Adipocyte (in vitro differentiated cells): ENCODE measurements at regions not wholly inside any gene's neighbourhood (a gene's known extent, or its start where the extent isn't known, plus 50 kb on each side); places are given as distances from the start of the nearest gene placed in this dataset.
A peak's percentile ranks its signal among the peaks of the same experiment; 100 is the strongest.

Experiments used
- DNase-seq: peaks from one replicate; pipeline ENCODE4 v3.0.0-alpha.2; 2015; ENCODE audit warnings: low read depth
- H3K27me3 ChIP-seq: replicated peaks from 2 replicates; pipeline ENCODE4 v1.7.0; 2013; ENCODE audit warnings: mild to moderate bottlenecking, low read length, moderate library complexity; ENCODE audit not compliant: control insufficient read depth, insufficient read depth
- H3K36me3 ChIP-seq: 2 replicates; pipeline ENCODE4 v1.7.0; 2013; ENCODE audit warnings: low read length, mild to moderate bottlenecking, moderate library complexity; ENCODE audit not compliant: control insufficient read depth, insufficient read depth, severe bottlenecking
- H3K4me1 ChIP-seq: 2 replicates; pipeline ENCODE4 v1.7.0; 2013; ENCODE audit warnings: mild to moderate bottlenecking, low read length, moderate library complexity; ENCODE audit not compliant: control insufficient read depth, insufficient read depth
- H3K4me3 ChIP-seq: 2 replicates; pipeline ENCODE4 v1.7.0; 2013; ENCODE audit warnings: mild to moderate bottlenecking, low read length, moderate library complexity
- H3K9ac ChIP-seq: 2 replicates; pipeline ENCODE4 v1.7.0; 2013; ENCODE audit warnings: mild to moderate bottlenecking, low read length, moderate library complexity
- H3K9me3 ChIP-seq: 2 replicates; pipeline ENCODE4 v1.7.0; 2013; ENCODE audit warnings: mild to moderate bottlenecking, low read length, moderate library complexity; ENCODE audit not compliant: control insufficient read depth

DNA sequence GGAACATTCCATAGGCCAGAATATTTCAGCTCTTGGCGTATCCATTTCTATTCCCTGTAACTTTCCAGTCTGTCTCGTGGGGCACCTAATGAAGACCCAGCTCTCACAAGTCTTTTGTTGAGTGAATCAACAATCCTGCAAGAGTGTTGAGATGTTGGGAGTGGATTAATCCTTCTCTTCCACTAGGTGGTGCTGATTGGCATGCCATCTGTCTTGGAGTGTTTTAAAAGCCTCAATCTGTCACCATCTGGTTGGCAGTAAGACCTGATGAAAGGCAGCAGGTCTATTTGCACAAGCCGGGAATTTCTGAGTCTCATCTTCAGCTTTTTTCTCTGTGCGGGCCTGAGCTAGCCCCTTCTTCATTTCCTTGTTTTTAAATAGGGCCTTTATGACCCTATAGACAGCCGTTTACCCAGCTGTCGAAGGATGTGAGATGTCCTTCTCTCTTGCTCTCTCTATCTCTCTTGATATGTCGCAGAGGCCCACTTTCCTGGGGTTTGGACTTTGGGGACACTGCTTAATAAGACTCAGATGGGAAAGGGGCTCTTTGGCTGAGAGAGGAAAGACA is 180.5 kb downstream of the ZNF365 start:
- Histone ChIP-seq H3K9ac (no peak overlapping the region), H3K4me1 (peaks cover 7% of the 10 kb centered on the region), H3K4me3 (no peak overlapping the region), H3K27me3 (no peaks in the 10 kb centered on the region), H3K36me3 (no peaks in the 10 kb centered on the region), H3K9me3 (no peaks in the 10 kb centered on the region)
- peak; percentile 72 for DNase-seq

GRCh38 chr10:62559481-62560200 is 185.5 kb downstream of the ZNF365 start:
- DNase-seq: no peak

DNA sequence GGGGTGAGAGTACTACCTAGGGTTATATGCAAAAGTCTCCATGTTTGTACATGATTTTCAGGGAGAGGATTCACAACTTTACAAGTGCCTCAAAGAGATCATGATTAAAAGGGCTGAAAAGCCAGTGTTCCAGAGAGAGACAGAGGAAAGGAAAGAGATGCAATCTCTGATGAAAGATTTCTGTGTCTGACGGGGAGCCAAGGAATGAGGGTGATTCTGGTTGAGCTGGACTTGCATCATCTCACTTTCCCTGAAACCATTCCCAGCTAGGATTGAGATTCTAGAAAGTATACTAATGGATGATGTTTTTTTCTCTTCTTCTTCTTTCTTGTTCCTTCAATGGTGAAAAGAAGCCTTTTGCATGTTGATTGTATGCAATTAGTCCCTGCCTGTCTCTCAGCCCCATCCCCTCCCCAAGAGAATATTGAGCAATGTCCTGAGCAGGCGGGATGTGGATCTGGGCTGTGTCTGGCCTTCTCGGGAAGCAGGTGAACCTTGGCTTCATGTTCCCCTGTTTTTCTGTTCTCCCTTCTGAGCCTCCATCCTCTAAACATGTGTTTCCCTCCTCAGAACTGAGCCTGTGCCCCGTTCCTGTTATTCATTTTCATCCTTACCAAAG is 186.1 kb downstream of the ZNF365 start:
- H3K4me1 ChIP-seq: peaks cover 61% of the 10 kb centered on the region
- peak overlapping the region; percentile 25 for H3K4me3 ChIP-seq
- DNase-seq: peak; percentile 91
- no peaks in the 10 kb centered on the region for H3K27me3 ChIP-seq
- no peaks in the 10 kb centered on the region for H3K9me3 ChIP-seq
- H3K36me3 ChIP-seq: no peaks in the 10 kb centered on the region
- peak overlapping the region; percentile 75 for H3K9ac ChIP-seq

More at GRCh38 chr10:62559481-62560200, 185.5 kb downstream of the ZNF365 start:
- H3K9ac ChIP-seq: peak overlapping the region; percentile 75
- H3K4me3 ChIP-seq: peak overlapping the region; percentile 18
- no peaks in the 10 kb centered on the region for H3K9me3 ChIP-seq
- H3K36me3 ChIP-seq: no peaks in the 10 kb centered on the region
- H3K4me1 ChIP-seq: peaks cover 54% of the 10 kb centered on the region
- no peaks in the 10 kb centered on the region for H3K27me3 ChIP-seq

DNA sequence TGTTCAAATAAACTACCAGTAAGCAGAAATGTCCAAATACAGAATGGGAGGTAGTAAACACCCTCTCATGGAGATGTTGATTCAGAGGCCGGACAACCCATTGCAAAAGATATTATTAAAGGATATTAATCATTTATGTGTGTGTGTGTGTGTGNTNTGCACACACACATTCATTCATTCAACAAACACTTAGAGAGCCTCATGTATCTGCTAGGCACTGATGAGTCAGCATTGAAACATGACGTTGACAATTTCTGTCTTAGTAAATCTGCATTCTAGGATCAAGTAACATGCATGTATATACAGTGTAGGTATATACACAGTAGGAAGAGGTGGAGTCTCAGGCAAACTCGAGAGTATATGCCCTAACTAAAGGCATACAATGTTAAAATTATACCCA is 187.0 kb downstream of the ZNF365 start:
- H3K4me1 ChIP-seq: peaks cover 61% of the 10 kb centered on the region
- H3K9ac ChIP-seq: no peak overlapping the region
- no peaks in the 10 kb centered on the region for H3K27me3 ChIP-seq
- no peaks in the 10 kb centered on the region for H3K9me3 ChIP-seq
- no peak overlapping the region for H3K4me3 ChIP-seq
- no peaks in the 10 kb centered on the region for H3K36me3 ChIP-seq
- no peak for DNase-seq

- peaks cover 61% of the 10 kb centered on the region for H3K4me1 ChIP-seq
- H3K36me3 ChIP-seq: no peaks in the 10 kb centered on the region
- no peak overlapping the region for H3K4me3 ChIP-seq
- no peaks in the 10 kb centered on the region for H3K9me3 ChIP-seq
- H3K9ac ChIP-seq: no peak overlapping the region
- DNase-seq: no peak
- H3K27me3 ChIP-seq: no peaks in the 10 kb centered on the region
Observed at GRCh38 chr10:62562101-62562500, 187.9 kb downstream of the ZNF365 start.

- no peak for DNase-seq
Observed at GRCh38 chr10:62562795-62563194, 188.6 kb downstream of the ZNF365 start.

DNA sequence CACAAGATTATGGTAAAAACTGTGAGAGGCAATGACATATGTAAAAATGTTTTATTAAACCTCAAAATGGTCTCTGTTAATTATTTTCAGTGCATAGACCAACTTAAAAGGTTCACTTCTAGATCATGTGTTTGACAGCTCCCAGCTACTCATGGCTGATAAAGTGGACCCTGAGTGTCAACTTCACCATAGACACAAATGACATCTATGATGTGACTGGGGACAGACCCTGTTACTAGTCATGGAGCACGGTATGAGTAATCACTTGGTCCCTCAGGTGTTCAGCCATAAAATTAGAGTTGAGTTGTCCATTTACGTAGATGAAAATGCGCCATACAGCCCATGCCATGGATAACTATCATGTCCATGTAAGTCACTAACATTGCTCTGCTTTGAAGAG is 199.8 kb downstream of the ZNF365 start:
- no peak for DNase-seq
- no peak overlapping the region for H3K9ac ChIP-seq
- peaks cover 15% of the 10 kb centered on the region for H3K4me1 ChIP-seq
- H3K36me3 ChIP-seq: no peaks in the 10 kb centered on the region
- H3K4me3 ChIP-seq: no peak overlapping the region
- H3K9me3 ChIP-seq: no peaks in the 10 kb centered on the region
- no peaks in the 10 kb centered on the region for H3K27me3 ChIP-seq

More at GRCh38 chr10:62562795-62563194, 188.6 kb downstream of the ZNF365 start:
- H3K27me3 ChIP-seq: no peaks in the 10 kb centered on the region
- no peak overlapping the region for H3K9ac ChIP-seq
- H3K36me3 ChIP-seq: no peaks in the 10 kb centered on the region
- no peaks in the 10 kb centered on the region for H3K9me3 ChIP-seq
- H3K4me1 ChIP-seq: peaks cover 61% of the 10 kb centered on the region
- H3K4me3 ChIP-seq: no peak overlapping the region

DNA sequence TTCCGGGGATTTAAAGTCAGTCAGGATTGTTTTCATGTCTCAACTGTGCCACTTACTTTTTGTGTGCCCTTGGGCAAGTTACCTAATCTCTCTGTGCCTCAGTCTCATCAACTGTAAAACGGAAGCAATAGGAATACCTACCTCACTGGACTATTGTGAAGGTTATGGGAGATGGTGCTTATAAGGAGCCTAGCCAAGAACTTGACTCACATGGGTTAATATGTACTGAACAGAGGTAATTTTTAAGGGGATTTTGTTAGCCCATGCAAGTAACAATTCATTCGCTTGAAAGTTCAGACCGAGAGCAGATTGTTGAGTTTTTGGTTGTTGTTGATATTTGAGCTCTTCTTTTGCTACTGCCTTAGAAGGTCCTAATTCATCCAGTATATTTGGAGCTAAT is 202.9 kb downstream of the ZNF365 start:
- Histone ChIP-seq H3K9ac (no peak overlapping the region), H3K27me3 (no peaks in the 10 kb centered on the region), H3K9me3 (no peaks in the 10 kb centered on the region), H3K36me3 (no peaks in the 10 kb centered on the region), H3K4me1 (peaks cover 42% of the 10 kb centered on the region), H3K4me3 (no peak overlapping the region)
- DNase-seq: no peak

DNA sequence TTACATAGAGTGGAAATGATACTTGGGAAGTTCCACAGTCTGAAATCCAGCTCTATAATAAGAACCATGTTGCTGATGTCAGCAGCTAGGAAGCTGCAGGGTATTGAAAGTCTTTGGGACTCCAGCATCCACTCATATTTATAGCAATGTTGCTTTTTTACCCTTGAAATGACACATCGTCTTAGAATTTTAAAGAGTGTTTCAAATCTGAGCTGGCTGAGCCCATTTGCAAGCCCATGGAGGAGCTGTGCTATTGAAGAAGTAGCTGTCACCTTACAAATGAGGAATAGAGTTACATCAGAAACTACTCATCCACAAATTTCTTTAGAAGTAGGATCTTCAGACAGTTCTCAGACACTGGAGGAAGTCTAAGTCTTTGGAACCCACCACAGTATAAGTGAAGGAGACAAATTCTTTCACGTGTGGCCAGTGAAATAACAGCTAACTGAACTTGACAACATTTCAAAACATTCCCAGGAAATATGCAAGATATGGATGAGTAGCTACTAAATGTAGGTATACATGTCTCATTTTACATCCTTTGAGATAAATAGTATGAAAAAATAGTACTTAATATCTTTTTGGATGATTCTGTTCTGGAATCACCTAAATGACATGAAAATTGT is 203.6 kb downstream of the ZNF365 start:
- Histone ChIP-seq H3K4me3 (no peak overlapping the region), H3K36me3 (no peaks in the 10 kb centered on the region), H3K9ac (no peak overlapping the region), H3K9me3 (no peaks in the 10 kb centered on the region), H3K27me3 (no peaks in the 10 kb centered on the region), H3K4me1 (peaks cover 49% of the 10 kb centered on the region)
- DNase-seq: peak; percentile 70

GRCh38 chr10:62578301-62578700 is 204.1 kb downstream of the ZNF365 start:
- DNase-seq: no peak
- H3K4me3 ChIP-seq: no peak overlapping the region
- peaks cover 52% of the 10 kb centered on the region for H3K4me1 ChIP-seq
- H3K9ac ChIP-seq: no peak overlapping the region
- no peaks in the 10 kb centered on the region for H3K36me3 ChIP-seq
- H3K27me3 ChIP-seq: no peaks in the 10 kb centered on the region
- H3K9me3 ChIP-seq: no peaks in the 10 kb centered on the region

- no peak for DNase-seq
- Histone ChIP-seq H3K4me3 (no peak overlapping the region), H3K9me3 (no peaks in the 10 kb centered on the region), H3K4me1 (peaks cover 58% of the 10 kb centered on the region), H3K9ac (no peak overlapping the region), H3K36me3 (no peaks in the 10 kb centered on the region), H3K27me3 (no peaks in the 10 kb centered on the region)
Observed at GRCh38 chr10:62578916-62579315, 204.7 kb downstream of the ZNF365 start.
